Nephron (organoid): ENCODE measurements at regions not wholly inside any gene's neighbourhood (a gene's known extent, or its start where the extent isn't known, plus 50 kb on each side); places are given as distances from the start of the nearest gene placed in this dataset.

Source experiments
- H3K27ac Mint-ChIP-seq, 3 experiments: 2 replicates each; pipeline ENCODE4 v1.8.0; 2020; ENCODE audit warnings: mixed read lengths in 3 of 3, mild to moderate bottlenecking in 2 of 3, moderate library complexity in 1 of 3
- H3K27me3 Mint-ChIP-seq: 2 replicates; pipeline ENCODE4 v1.8.0; 2021; ENCODE audit warnings: low read depth, mild to moderate bottlenecking, moderate library complexity, mixed read lengths
- H3K36me3 Mint-ChIP-seq: 2 replicates; pipeline ENCODE4 v1.8.0; 2020; ENCODE audit warnings: low read depth, mixed read lengths
- H3K4me1 Mint-ChIP-seq: 2 replicates; pipeline ENCODE4 v1.8.0; 2020; ENCODE audit warnings: mixed read lengths
- H3K4me3 Mint-ChIP-seq, 3 experiments: 2 replicates each; pipeline ENCODE4 v1.8.0; 2020; ENCODE audit warnings: mild to moderate bottlenecking in 3 of 3, mixed read lengths in 3 of 3, moderate library complexity in 2 of 3
- H3K9me3 Mint-ChIP-seq: 2 replicates; pipeline ENCODE4 v1.8.0; 2020; ENCODE audit warnings: mixed read lengths
- TF ChIP-seq, protein P1 (sequence below), 3 experiments: fragments of 200-600 bp; sonication (generic); IDR thresholded peaks; one replicate each; pipeline ENCODE4 v1.5.0; 2021; ENCODE audit warnings: antibody characterized with exemption in 3 of 3; ENCODE audit not compliant: unreplicated experiment in 3 of 3

DNA sequence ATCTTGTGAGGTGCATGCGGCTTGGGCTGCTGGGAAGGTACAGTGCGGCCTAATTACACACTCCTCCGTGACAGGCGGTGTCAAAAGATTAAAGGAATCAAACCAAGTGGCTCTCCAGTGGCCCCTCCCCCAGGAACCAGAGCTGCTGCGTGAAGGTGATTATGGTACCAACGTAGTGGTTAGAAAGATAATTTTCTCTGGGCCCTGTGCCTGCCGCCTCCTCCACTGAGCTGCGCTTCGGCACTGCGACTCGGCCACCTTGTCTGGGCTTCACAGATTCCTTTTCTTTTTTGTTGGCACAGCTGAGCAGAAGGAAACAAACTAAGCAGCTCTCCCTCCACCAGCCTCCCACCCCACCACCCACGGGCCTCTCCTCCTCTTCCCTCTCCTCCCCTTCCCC is 113.2 kb upstream of the SDK2 start:
- TF ChIP-seq, protein P1, sequence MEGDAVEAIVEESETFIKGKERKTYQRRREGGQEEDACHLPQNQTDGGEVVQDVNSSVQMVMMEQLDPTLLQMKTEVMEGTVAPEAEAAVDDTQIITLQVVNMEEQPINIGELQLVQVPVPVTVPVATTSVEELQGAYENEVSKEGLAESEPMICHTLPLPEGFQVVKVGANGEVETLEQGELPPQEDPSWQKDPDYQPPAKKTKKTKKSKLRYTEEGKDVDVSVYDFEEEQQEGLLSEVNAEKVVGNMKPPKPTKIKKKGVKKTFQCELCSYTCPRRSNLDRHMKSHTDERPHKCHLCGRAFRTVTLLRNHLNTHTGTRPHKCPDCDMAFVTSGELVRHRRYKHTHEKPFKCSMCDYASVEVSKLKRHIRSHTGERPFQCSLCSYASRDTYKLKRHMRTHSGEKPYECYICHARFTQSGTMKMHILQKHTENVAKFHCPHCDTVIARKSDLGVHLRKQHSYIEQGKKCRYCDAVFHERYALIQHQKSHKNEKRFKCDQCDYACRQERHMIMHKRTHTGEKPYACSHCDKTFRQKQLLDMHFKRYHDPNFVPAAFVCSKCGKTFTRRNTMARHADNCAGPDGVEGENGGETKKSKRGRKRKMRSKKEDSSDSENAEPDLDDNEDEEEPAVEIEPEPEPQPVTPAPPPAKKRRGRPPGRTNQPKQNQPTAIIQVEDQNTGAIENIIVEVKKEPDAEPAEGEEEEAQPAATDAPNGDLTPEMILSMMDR (IDR thresholded peaks at IDR 0.05; ENCODE audit: unreplicated experiment in 3 of 3) = no peak
- H3K36me3 Mint-ChIP-seq = no peaks in the 10 kb centered on the region
- no peak overlapping the region for H3K27ac Mint-ChIP-seq
- H3K9me3 Mint-ChIP-seq = no peaks in the 10 kb centered on the region
- peaks cover 24% of the 10 kb centered on the region for H3K4me1 Mint-ChIP-seq
- peaks cover 52% of the 10 kb centered on the region for H3K27me3 Mint-ChIP-seq
- no peak overlapping the region for H3K4me3 Mint-ChIP-seq

GRCh38 chr17:73758245-73758644 is 114.0 kb upstream of the SDK2 start:
- TF ChIP-seq, protein P1 (IDR thresholded peaks at IDR 0.05; ENCODE audit: unreplicated experiment in 3 of 3) = no peak
- Mint-ChIP-seq H3K4me1 (peaks cover 25% of the 10 kb centered on the region), H3K27ac (no peak overlapping the region), H3K36me3 (no peaks in the 10 kb centered on the region), H3K27me3 (peaks cover 57% of the 10 kb centered on the region), H3K9me3 (no peaks in the 10 kb centered on the region), H3K4me3 (no peak overlapping the region)

- H3K4me1 Mint-ChIP-seq = peaks cover 30% of the 10 kb centered on the region
- peak overlapping the region in 1 of 3 experiments; percentile 33 for H3K4me3 Mint-ChIP-seq
- H3K27ac Mint-ChIP-seq = no peak overlapping the region
- TF ChIP-seq, protein P1 (IDR thresholded peaks at IDR 0.05; ENCODE audit: unreplicated experiment in 3 of 3) = no peak
- no peaks in the 10 kb centered on the region for H3K36me3 Mint-ChIP-seq
- H3K9me3 Mint-ChIP-seq = no peaks in the 10 kb centered on the region
- H3K27me3 Mint-ChIP-seq = peaks cover 52% of the 10 kb centered on the region
These were observed 115.1 kb upstream of the SDK2 start for GRCh38 chr17:73759324-73759723.

DNA sequence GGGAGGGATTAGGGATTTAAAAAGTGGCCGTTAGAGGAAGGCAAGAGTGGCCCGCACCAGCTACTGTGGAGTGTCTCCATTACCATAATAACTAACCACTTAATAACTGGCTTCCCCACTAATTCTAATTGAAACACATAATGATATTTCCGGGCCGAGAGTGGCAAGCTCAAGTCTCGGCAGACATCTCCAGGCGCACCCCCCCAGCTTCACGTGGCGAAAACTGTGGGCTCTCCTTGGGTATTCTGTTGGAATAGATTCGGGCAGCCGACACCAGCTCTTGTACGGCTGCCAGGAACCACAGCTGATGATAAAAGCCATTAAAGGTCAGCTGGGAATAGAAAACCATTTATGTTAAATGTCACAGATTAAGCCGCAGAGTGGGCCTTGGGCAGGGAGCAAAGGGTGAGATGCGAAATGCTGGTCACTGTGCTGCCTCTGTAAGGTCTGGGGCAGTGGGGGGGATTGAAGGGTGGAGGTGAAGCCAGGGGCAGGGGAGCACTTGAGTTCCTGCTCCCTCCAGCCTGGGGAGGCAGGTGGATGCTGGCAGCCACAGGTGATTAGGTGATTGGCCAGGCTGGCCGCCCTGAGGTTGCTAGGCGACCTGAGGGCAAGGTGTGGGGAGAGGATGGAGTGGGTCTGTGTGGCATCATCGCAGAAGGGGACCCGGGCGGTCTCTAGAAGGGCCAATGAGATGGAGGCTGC is 115.6 kb upstream of the SDK2 start:
- TF ChIP-seq, protein P1 (IDR thresholded peaks at IDR 0.05; ENCODE audit: unreplicated experiment in 3 of 3) = no peak
- Mint-ChIP-seq H3K4me3 (peak overlapping the region in 1 of 3 experiments; percentile 33), H3K4me1 (peaks cover 26% of the 10 kb centered on the region), H3K27ac (no peak overlapping the region), H3K36me3 (no peaks in the 10 kb centered on the region), H3K9me3 (no peaks in the 10 kb centered on the region), H3K27me3 (peaks cover 46% of the 10 kb centered on the region)

GRCh38 chr17:73760439-73760758 is 116.2 kb upstream of the SDK2 start:
- TF ChIP-seq, protein P1 (IDR thresholded peaks at IDR 0.05; ENCODE audit: unreplicated experiment in 3 of 3) = no peak
- H3K4me3 Mint-ChIP-seq = no peak overlapping the region
- no peaks in the 10 kb centered on the region for H3K36me3 Mint-ChIP-seq
- no peak overlapping the region for H3K27ac Mint-ChIP-seq
- no peaks in the 10 kb centered on the region for H3K9me3 Mint-ChIP-seq
- H3K4me1 Mint-ChIP-seq = peaks cover 26% of the 10 kb centered on the region
- H3K27me3 Mint-ChIP-seq = peaks cover 43% of the 10 kb centered on the region
